ENCODE measurements at regions not wholly inside any gene's neighbourhood (a gene's known extent, or its start where the extent isn't known, plus 50 kb on each side); places are given as distances from the start of the nearest gene placed in this dataset.

- WGBS (ENCODE audit: insufficient coverage, insufficient replicate concordance, low lambda C conversion rate, missing lambda C conversion rate), result 70% methylated on average over 4 of the region's 4 CpGs
- no TSS peak for BruUV-seq (replicated peaks)
- intact Hi-C loops (cut with micrococcal nuclease; ENCODE audit: unreplicated experiment), result no loop called here
- FAIRE-seq, result no peak
- ChIA-PET CTCF (interaction anchor here (0.9 kb wide), 1 partner anchor 8 kb away, joined by 4 read pairs; no protein-coding TSS in a partner anchor), SMC1A (ENCODE audit: uncharacterized antibody, unreplicated experiment) (no interaction called here), RAD21 (ENCODE audit: unreplicated experiment) (no interaction called here), POLR2A (no interaction called here)
- DNase-seq (ENCODE audit: low read depth, low spot score), result no peak
- in situ Hi-C loops (cut with MboI), result loop anchor here (10.0 kb wide), 1 partner anchor 320 kb away; no protein-coding TSS in a partner anchor
- Histone ChIP-seq H3K9me3 (replicated peaks; ENCODE audit: control insufficient read depth, insufficient read depth, low read length) (no peaks in the 10 kb centered on the region; the same call in 2 of the 3 replicates), H4K20me1 (ENCODE audit: control insufficient read depth, insufficient read depth) (no peaks in the 10 kb centered on the region), H2AFZ (ENCODE audit: control insufficient read depth, low read depth, low read length) (no peak overlapping the region), H3K27me3 (replicated peaks in 1 of 2; ENCODE audit: control insufficient read depth in 2 of 2, insufficient read depth in 2 of 2, low read length in 1 of 2) (0 out of 4 replicates have a peak, but pooled peaks cover 0 to 2% of the 10 kb centered on the region in 2 experiments), H3K4me3 (no peak overlapping the region), H3K79me2 (ENCODE audit: control insufficient read depth, insufficient read depth, low read length) (no peaks in the 10 kb centered on the region), H3K36me3 (ENCODE audit: control insufficient read depth in 2 of 2, insufficient read depth in 2 of 2, low read length in 1 of 2) (no peaks in the 10 kb centered on the region), H3K4me2 (ENCODE audit: control insufficient read depth, insufficient read depth) (no peak overlapping the region), H3K9ac (ENCODE audit: control insufficient read depth, insufficient read depth, low read length) (no peak overlapping the region), H3K27ac (ENCODE audit: control insufficient read depth, insufficient read depth) (no peak overlapping the region), H3K4me1 (ENCODE audit: control insufficient read depth, insufficient read depth, low read length) (no peaks in the 10 kb centered on the region)
- TF ChIP-seq TCF7 (IDR thresholded peaks at IDR 0.05; ENCODE audit: borderline replicate concordance) (no peak), SKIL (IDR thresholded peaks at IDR 0.05; ENCODE audit: low read depth, poor library complexity, severe bottlenecking) (no peak), NFXL1 (IDR thresholded peaks at IDR 0.05; ENCODE audit: borderline replicate concordance) (no peak), YY1 (IDR thresholded peaks at IDR 0.05; ENCODE audit: low read depth, low read length) (no peak), CBFB (IDR thresholded peaks at IDR 0.05; ENCODE audit: low read depth) (no peak), RUNX3 (IDR thresholded peaks at IDR 0.05; ENCODE audit: low read length) (no peak), TBL1XR1 (IDR thresholded peaks at IDR 0.05; ENCODE audit: low read depth, low read length) (no peak), NRF1 (conservative IDR thresholded peaks at IDR 0.05; ENCODE audit: low read depth, low read length) (no peak), JUNB (IDR thresholded peaks at IDR 0.05) (no peak), FOXK2 (IDR thresholded peaks at IDR 0.05) (no peak), ZNF207 (IDR thresholded peaks at IDR 0.05; ENCODE audit: borderline replicate concordance) (no peak), KAT2A (conservative IDR thresholded peaks at IDR 0.05; ENCODE audit: control insufficient read depth, low read depth, low read length) (no peak)
- TF ChIP-seq, protein P1, sequence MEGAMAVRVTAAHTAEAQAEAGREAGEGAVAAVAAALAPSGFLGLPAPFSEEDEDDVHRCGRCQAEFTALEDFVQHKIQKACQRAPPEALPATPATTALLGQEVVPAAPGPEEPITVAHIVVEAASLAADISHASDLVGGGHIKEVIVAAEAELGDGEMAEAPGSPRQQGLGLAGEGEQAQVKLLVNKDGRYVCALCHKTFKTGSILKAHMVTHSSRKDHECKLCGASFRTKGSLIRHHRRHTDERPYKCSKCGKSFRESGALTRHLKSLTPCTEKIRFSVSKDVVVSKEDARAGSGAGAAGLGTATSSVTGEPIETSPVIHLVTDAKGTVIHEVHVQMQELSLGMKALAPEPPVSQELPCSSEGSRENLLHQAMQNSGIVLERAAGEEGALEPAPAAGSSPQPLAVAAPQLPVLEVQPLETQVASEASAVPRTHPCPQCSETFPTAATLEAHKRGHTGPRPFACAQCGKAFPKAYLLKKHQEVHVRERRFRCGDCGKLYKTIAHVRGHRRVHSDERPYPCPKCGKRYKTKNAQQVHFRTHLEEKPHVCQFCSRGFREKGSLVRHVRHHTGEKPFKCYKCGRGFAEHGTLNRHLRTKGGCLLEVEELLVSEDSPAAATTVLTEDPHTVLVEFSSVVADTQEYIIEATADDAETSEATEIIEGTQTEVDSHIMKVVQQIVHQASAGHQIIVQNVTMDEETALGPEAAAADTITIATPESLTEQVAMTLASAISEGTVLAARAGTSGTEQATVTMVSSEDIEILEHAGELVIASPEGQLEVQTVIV (IDR thresholded peaks at IDR 0.05; ENCODE audit: borderline replicate concordance, partially characterized antibody), result no peak
- no peak for ATAC-seq
Measured at GRCh38 chr3:55174747-55175146, 246.9 kb upstream of the LRTM1 start.

All from GM12878 (cell line).